HepG2 (cell line): ENCODE measurements at regions not wholly inside any gene's neighbourhood (a gene's known extent, or its start where the extent isn't known, plus 50 kb on each side); places are given as distances from the start of the nearest gene placed in this dataset.

Experiments used
- ATAC-seq: fragments of 200-7000 bp; cut with Tn5 transposase; 3 replicates; pipeline ENCODE4 v1.9.1; 2020; ENCODE audit warnings: mild to moderate bottlenecking, moderate library complexity
- BruUV-seq: library from RNA; stranded (reverse); fragments of 400-500 nt; replicated peaks from 2 replicates; lab custom pipeline; 2021; lab: Mats Ljungman, UMichigan
- CTCF ChIA-PET: fragments of 300-600 bp; formaldehyde crosslinking; extraction: SDS; loops from one replicate; lab custom pipeline; 2021; ENCODE audit warnings: low total read pairs, inconsistent platforms, low intra/inter-chr PET ratio; lab: Yijun Ruan, JAX
- POLR2A ChIA-PET: fragments of 350-600 bp; sonication (Branson Sonifier 250); formaldehyde crosslinking; loops from one replicate; lab custom pipeline; 2020; ENCODE audit warnings: antibody characterized with exemption, inconsistent platforms; lab: Yijun Ruan, JAX
- DNase-seq: peaks from one replicate; pipeline ENCODE4 v3.0.0-alpha.2; 2015; ENCODE audit warnings: low spot score
- FAIRE-seq: peaks from 3 replicates; lab custom pipeline; 2011; peaks lifted over from hg19 to GRCh38; lab: Jason Lieb, UNC
- H2AFZ ChIP-seq: one replicate; pipeline ENCODE4 v1.6.1; 2011; ENCODE audit warnings: low read length, inconsistent platforms
- H3K27ac ChIP-seq: fragments of 300-600 bp; 3 replicates; pipeline ENCODE4 v1.8.0; 2011; ENCODE audit warnings: mixed run types, mild to moderate bottlenecking, mixed read lengths, low read length, inconsistent platforms; ENCODE audit not compliant: insufficient read depth; ENCODE audit errors: extremely low read length
- H3K27me3 ChIP-seq, 2 experiments: fragments of 200-600 bp in 1 of 2; 2 replicates in 1 of 2; 3 replicates in 1 of 2; pipeline versions ENCODE4 v1.6.0 to v1.8.0; 2011; ENCODE audit warnings: low read length in 2 of 2, mild to moderate bottlenecking in 2 of 2, moderate library complexity in 2 of 2, inconsistent platforms in 1 of 2; ENCODE audit not compliant: insufficient read depth in 2 of 2, control insufficient read depth in 1 of 2
- H3K36me3 ChIP-seq, 2 experiments: fragments of 200-600 bp in 1 of 2; replicated peaks in 1 of 2; 2 replicates in 1 of 2; 3 replicates in 1 of 2; pipeline versions ENCODE4 v1.5.1 to v1.8.0; 2011; ENCODE audit warnings: low read length in 2 of 2, inconsistent platforms in 1 of 2; ENCODE audit not compliant: insufficient read depth in 2 of 2, control insufficient read depth in 1 of 2
- H3K4me1 ChIP-seq: 2 replicates; pipeline ENCODE4 v1.5.1; 2012; ENCODE audit warnings: low read length, inconsistent platforms; ENCODE audit not compliant: insufficient read depth
- H3K4me2 ChIP-seq: 2 replicates; pipeline ENCODE4 v1.6.0; 2011; ENCODE audit warnings: low read depth, low read length, inconsistent platforms
- H3K4me3 ChIP-seq, 3 experiments: fragments of 200-600 bp in 1 of 3; sonication (generic), shearing (Covaris generic) in 1 of 3; replicated peaks in 1 of 3; 2 replicates each; pipeline ENCODE4 v1.5.1; 2011 to 2016; ENCODE audit warnings: low read length in 3 of 3, inconsistent platforms in 2 of 3, low read depth in 2 of 3, mild to moderate bottlenecking in 2 of 3, control low read depth in 1 of 3, mixed read lengths in 1 of 3; ENCODE audit not compliant: insufficient read depth in 1 of 3
- H3K79me2 ChIP-seq: one replicate; pipeline ENCODE4 v1.6.1; 2011; ENCODE audit warnings: low read length, inconsistent platforms; ENCODE audit not compliant: insufficient read depth
- H3K9ac ChIP-seq: 2 replicates; pipeline ENCODE4 v1.6.0; 2011; ENCODE audit warnings: mild to moderate bottlenecking, low read depth, low read length, inconsistent platforms; ENCODE audit not compliant: insufficient read depth
- H3K9me3 ChIP-seq: 2 replicates; pipeline ENCODE4 v1.5.1; 2012; ENCODE audit warnings: mild to moderate bottlenecking, low read length
- H4K20me1 ChIP-seq: 2 replicates; pipeline ENCODE4 v1.6.0; 2011; ENCODE audit warnings: inconsistent platforms, mild to moderate bottlenecking, low read length, moderate library complexity; ENCODE audit not compliant: insufficient read depth
- CBX2 ChIP-seq, 2 experiments: fragments of 200-600 bp in 1 of 2; sonication (generic); formaldehyde crosslinking in 1 of 2; IDR thresholded peaks; 2 replicates each; pipeline versions ENCODE4 v1.7.0 to v1.8.1; 2018 to 2022; ENCODE audit warnings: low read depth in 2 of 2, low read length in 1 of 2, mild to moderate bottlenecking in 1 of 2, missing genetic modification reagents in 1 of 2
- E2F2 ChIP-seq: sonication (generic); formaldehyde crosslinking; IDR thresholded peaks from 2 replicates; pipeline ENCODE4 v1.4.0; 2020; ENCODE audit warnings: missing genetic modification reagents, borderline replicate concordance
- KLF15 ChIP-seq: sonication (generic); formaldehyde crosslinking; IDR thresholded peaks from 2 replicates; pipeline ENCODE4 v1.8.1; 2023; ENCODE audit warnings: borderline replicate concordance, mild to moderate bottlenecking, inconsistent platforms, missing genetic modification reagents, mixed read lengths
- KMT2A ChIP-seq: sonication (generic); formaldehyde crosslinking; IDR thresholded peaks from 2 replicates; pipeline ENCODE4 v1.4.0; 2020; ENCODE audit warnings: missing genetic modification reagents
- NCOA2 ChIP-seq: sonication (generic); formaldehyde crosslinking; IDR thresholded peaks from 2 replicates; pipeline ENCODE4 v1.8.0; 2022; ENCODE audit warnings: inconsistent platforms
- PATZ1 ChIP-seq: sonication (generic); formaldehyde crosslinking; IDR thresholded peaks from 2 replicates; pipeline ENCODE4 v1.4.0; 2020; ENCODE audit warnings: missing genetic modification reagents
- SKIL ChIP-seq: sonication (generic); formaldehyde crosslinking; IDR thresholded peaks from 2 replicates; pipeline ENCODE4 v1.8.0; 2022; ENCODE audit warnings: missing genetic modification reagents, mild to moderate bottlenecking, moderate library complexity, borderline replicate concordance
- SMC3 ChIP-seq: IDR thresholded peaks from 2 replicates; pipeline ENCODE4 v1.6.1; 2011; ENCODE audit warnings: low read length, improper control_type of control experiment
- TAF1 ChIP-seq: sonication (generic); formaldehyde crosslinking; IDR thresholded peaks from 2 replicates; pipeline ENCODE4 v1.4.0; 2020; ENCODE audit warnings: missing genetic modification reagents
- TP53 ChIP-seq: sonication (generic); formaldehyde crosslinking; conservative IDR thresholded peaks from 2 replicates; pipeline ENCODE4 v1.4.0; 2020; ENCODE audit warnings: missing genetic modification reagents
- ZNF225 ChIP-seq: sonication (generic); formaldehyde crosslinking; IDR thresholded peaks from 2 replicates; pipeline ENCODE4 v1.4.0; 2020; ENCODE audit warnings: mild to moderate bottlenecking, missing genetic modification reagents
- ZNF326 ChIP-seq: sonication (generic); formaldehyde crosslinking; IDR thresholded peaks from 2 replicates; pipeline ENCODE4 v1.4.0; 2020; ENCODE audit warnings: missing genetic modification reagents, borderline replicate concordance
- ZNF710 ChIP-seq: sonication (generic); formaldehyde crosslinking; IDR thresholded peaks from 2 replicates; pipeline ENCODE4 v1.5.0; 2020; ENCODE audit warnings: mild to moderate bottlenecking, missing genetic modification reagents, borderline replicate concordance
- WGBS: methylation state at CpG from one replicate; pipeline ENCODE4 v1.1.6; 2017; ENCODE audit warnings: low lambda C conversion rate; 5-methylcytosine and 5-hydroxymethylcytosine counted together
- in situ Hi-C: cut with HindIII; loops from 2 replicates; pipeline ENCODE4 v1.10.0; 2017; ENCODE audit warnings: low pct_unique_long_range_greater_than_20kb; ENCODE audit not compliant: extremely low pct_ligation_motif_present
- intact Hi-C: fragments of 100-400 bp; cut with micrococcal nuclease; formaldehyde crosslinking; loops from one replicate; pipeline ENCODE4 v1.10.0; 2022; ENCODE audit not compliant: unreplicated experiment

- TF ChIP-seq CBX2 (IDR thresholded peaks at IDR 0.05; ENCODE audit: low read depth, low read length) (no peak), CBX2 (CRISPR knock-in tag; IDR thresholded peaks at IDR 0.05; ENCODE audit: low read depth) (no peak), ZNF326 (CRISPR knock-in tag) (no peak), KLF15 (CRISPR knock-in tag) (no peak)
Measured at GRCh38 chr2:139992711-139993345, 1212.6 kb upstream of the NXPH2 start (continued).

GRCh38 chr2:139992078-139992477 is 1211.9 kb upstream of the NXPH2 start:
- peaks cover 7% of the 10 kb centered on the region; the same call in 1 of the 2 replicates for H3K4me1 ChIP-seq
- H4K20me1 ChIP-seq, result no peaks in the 10 kb centered on the region
- H2AFZ ChIP-seq, result no peak overlapping the region
- CTCF ChIA-PET, result interaction anchor here (1.4 kb wide), 1 partner anchor 1069 kb away, joined by 5 read pairs; no protein-coding TSS in a partner anchor
- H3K9ac ChIP-seq, result no peak overlapping the region
- H3K36me3 ChIP-seq, result no peaks in the 10 kb centered on the region
- DNase-seq, result peak; percentile 56
- 4% methylated on average over 4 of the region's 6 CpGs for WGBS
- H3K79me2 ChIP-seq, result no peaks in the 10 kb centered on the region
- H3K27me3 ChIP-seq, result no peaks in the 10 kb centered on the region
- no peak for FAIRE-seq
- in situ Hi-C loops (no loop called here), intact Hi-C loops (loop anchor here (2.0 kb wide), 1 partner anchor 201 kb away; no protein-coding TSS in a partner anchor)
- H3K4me2 ChIP-seq, result peak overlapping the region; percentile 43
- POLR2A ChIA-PET, result no interaction called here
- peak; percentile 95 for ATAC-seq
- no TSS peak for BruUV-seq
- no peak overlapping the region for H3K27ac ChIP-seq
- no peak overlapping the region; a peak in 1 of 6 replicates for H3K4me3 ChIP-seq
- no peaks in the 10 kb centered on the region for H3K9me3 ChIP-seq
- TF ChIP-seq ZNF710 (CRISPR knock-in tag) (0 out of 2 replicates have a peak, but pooled peaks have one; percentile 2), ZNF225 (CRISPR knock-in tag) (no peak), PATZ1 (CRISPR knock-in tag) (peak; percentile 82), SMC3 (peak; percentile 32; the same call in 1 of the 2 replicates), TAF1 (CRISPR knock-in tag) (no peak), SKIL (no peak), NCOA2 (CRISPR knock-in tag) (no peak), TP53 (no peak), E2F2 (no peak), KMT2A (CRISPR knock-in tag) (no peak)
